Posterior vena cava (tissue), 2 donors: ENCODE measurements at regions not wholly inside any gene's neighbourhood (a gene's known extent, or its start where the extent isn't known, plus 50 kb on each side); places are given as distances from the start of the nearest gene placed in this dataset.

Experiments
- DNase-seq: peaks from one replicate; pipeline ENCODE4 v3.0.0-alpha.2; 2020; ENCODE audit warnings: low spot score
- intact Hi-C, 2 donors: fragments of 100-400 bp; cut with DNase I; formaldehyde crosslinking; loops; one replicate each; pipeline versions ENCODE4 v1.14.1 to v1.14.2; 2022 to 2023
- donor health status: DM: yes; HTN: yes; CAD: no.
- donor health status: DM: yes; HTN: yes; CAD: no.

GRCh38 chr4:164402554-164402953 is 351.4 kb upstream of the SMIM31 start:
- DNase-seq = no peak
- intact Hi-C loops = no loop called here

- intact Hi-C loops = no loop called here
Observed at GRCh38 chr4:164405774-164406173, 348.2 kb upstream of the SMIM31 start.

GRCh38 chr4:164408831-164409230 is 345.1 kb upstream of the SMIM31 start:
- no peak for DNase-seq
- intact Hi-C loops = no loop called here

More at GRCh38 chr4:164405774-164406173, 348.2 kb upstream of the SMIM31 start:
- DNase-seq = no peak

- intact Hi-C loops = loop anchor here in 1 of 2 donors (1.0 kb wide), 1 partner anchor 10 kb away; no protein-coding TSS in a partner anchor
Observed at GRCh38 chr4:164410401-164410800, 343.5 kb upstream of the SMIM31 start.

GRCh38 chr4:164412246-164412645 is 341.7 kb upstream of the SMIM31 start:
- intact Hi-C loops = no loop called here

More at GRCh38 chr4:164410401-164410800, 343.5 kb upstream of the SMIM31 start:
- DNase-seq = no peak

GRCh38 chr4:164413743-164414142 is 340.2 kb upstream of the SMIM31 start:
- DNase-seq = no peak
- intact Hi-C loops = no loop called here

More at GRCh38 chr4:164412246-164412645, 341.7 kb upstream of the SMIM31 start:
- DNase-seq = no peak

GRCh38 chr4:164423819-164424218 is 330.1 kb upstream of the SMIM31 start:
- intact Hi-C loops = no loop called here
- no peak for DNase-seq

- intact Hi-C loops = no loop called here
- no peak for DNase-seq
Observed at GRCh38 chr4:164424846-164425245, 329.1 kb upstream of the SMIM31 start.

- DNase-seq = no peak
- intact Hi-C loops = no loop called here
Observed at GRCh38 chr4:164428561-164428960, 325.4 kb upstream of the SMIM31 start.

GRCh38 chr4:164438321-164438720 is 315.6 kb upstream of the SMIM31 start:
- DNase-seq = no peak
- intact Hi-C loops = no loop called here

- no peak for DNase-seq
- intact Hi-C loops = no loop called here
Observed at GRCh38 chr4:164439037-164439436, 314.9 kb upstream of the SMIM31 start.

- intact Hi-C loops = no loop called here
- DNase-seq = no peak
Observed at GRCh38 chr4:164440199-164440598, 313.7 kb upstream of the SMIM31 start.

- no peak for DNase-seq
Observed at GRCh38 chr4:164441109-164441508, 312.8 kb upstream of the SMIM31 start.

GRCh38 chr4:164442180-164442579 is 311.8 kb upstream of the SMIM31 start:
- intact Hi-C loops = no loop called here
- no peak for DNase-seq

More at GRCh38 chr4:164441109-164441508, 312.8 kb upstream of the SMIM31 start:
- intact Hi-C loops = no loop called here

GRCh38 chr4:164446516-164446915 is 307.4 kb upstream of the SMIM31 start:
- no peak for DNase-seq
- intact Hi-C loops = no loop called here

- intact Hi-C loops = no loop called here
- DNase-seq = no peak
Observed at GRCh38 chr4:164461901-164462300, 292.0 kb upstream of the SMIM31 start.

- intact Hi-C loops = no loop called here
- DNase-seq = no peak
Observed at GRCh38 chr4:164462471-164462870, 291.5 kb upstream of the SMIM31 start.

- intact Hi-C loops = no loop called here
- DNase-seq = no peak
Observed at GRCh38 chr4:164464313-164464712, 289.6 kb upstream of the SMIM31 start.

- no peak for DNase-seq
- intact Hi-C loops = no loop called here
Observed at GRCh38 chr4:164467493-164467892, 286.4 kb upstream of the SMIM31 start.

- intact Hi-C loops = no loop called here
- DNase-seq = no peak
Observed at GRCh38 chr4:164481306-164482091, 272.4 kb upstream of the SMIM31 start.

- intact Hi-C loops = no loop called here
- DNase-seq = no peak
Observed at GRCh38 chr4:164482092-164482404, 271.9 kb upstream of the SMIM31 start.
